Thoracic aorta (tissue), 2 donors: ENCODE measurements at regions not wholly inside any gene's neighbourhood (a gene's known extent, or its start where the extent isn't known, plus 50 kb on each side); places are given as distances from the start of the nearest gene placed in this dataset.

Source experiments
- ATAC-seq: fragments of 150-250 bp; one replicate; pipeline ENCODE4 v1.8.0; 2017; ENCODE audit warnings: low read depth; ENCODE audit not compliant: insufficient number of reproducible peaks, low FRiP score
- DNase-seq: peaks from one replicate; pipeline ENCODE4 v3.0.0-alpha.2; 2020; ENCODE audit warnings: low spot score
- H3K27ac ChIP-seq, 2 donors: fragments of 200-600 bp; sonication (generic); 1 replicate in 1 of 2; 2 replicates in 1 of 2; pipeline ENCODE4 v1.5.1; 2016; ENCODE audit warnings: mild to moderate bottlenecking in 2 of 2, moderate library complexity in 2 of 2
- H3K27me3 ChIP-seq: fragments of 200-600 bp; sonication (generic); replicated peaks from 2 replicates; pipeline ENCODE4 v1.6.0; 2016; ENCODE audit warnings: mild to moderate bottlenecking; ENCODE audit not compliant: insufficient read depth
- H3K36me3 ChIP-seq: fragments of 200-600 bp; sonication (generic); one replicate; pipeline ENCODE4 v1.5.1; 2016
- H3K4me1 ChIP-seq, 2 donors: fragments of 200-600 bp; sonication (generic); 1 replicate in 1 of 2; 2 replicates in 1 of 2; pipeline versions ENCODE4 v1.5.1 to v1.6.0; 2016; ENCODE audit warnings: low read depth in 2 of 2, mild to moderate bottlenecking in 1 of 2; ENCODE audit not compliant: control insufficient read depth in 1 of 2
- H3K4me3 ChIP-seq: fragments of 200-600 bp; sonication (generic); 2 replicates; pipeline ENCODE4 v1.5.1; 2016; ENCODE audit warnings: mild to moderate bottlenecking
- H3K9me3 ChIP-seq: fragments of 200-600 bp; sonication (generic); 2 replicates; pipeline ENCODE4 v1.5.1; 2016
- TF ChIP-seq, protein P1 (sequence below): fragments of 200-600 bp; sonication (generic); IDR thresholded peaks from one replicate; pipeline ENCODE4 v1.5.1; 2019; ENCODE audit warnings: antibody characterized with exemption

DNA sequence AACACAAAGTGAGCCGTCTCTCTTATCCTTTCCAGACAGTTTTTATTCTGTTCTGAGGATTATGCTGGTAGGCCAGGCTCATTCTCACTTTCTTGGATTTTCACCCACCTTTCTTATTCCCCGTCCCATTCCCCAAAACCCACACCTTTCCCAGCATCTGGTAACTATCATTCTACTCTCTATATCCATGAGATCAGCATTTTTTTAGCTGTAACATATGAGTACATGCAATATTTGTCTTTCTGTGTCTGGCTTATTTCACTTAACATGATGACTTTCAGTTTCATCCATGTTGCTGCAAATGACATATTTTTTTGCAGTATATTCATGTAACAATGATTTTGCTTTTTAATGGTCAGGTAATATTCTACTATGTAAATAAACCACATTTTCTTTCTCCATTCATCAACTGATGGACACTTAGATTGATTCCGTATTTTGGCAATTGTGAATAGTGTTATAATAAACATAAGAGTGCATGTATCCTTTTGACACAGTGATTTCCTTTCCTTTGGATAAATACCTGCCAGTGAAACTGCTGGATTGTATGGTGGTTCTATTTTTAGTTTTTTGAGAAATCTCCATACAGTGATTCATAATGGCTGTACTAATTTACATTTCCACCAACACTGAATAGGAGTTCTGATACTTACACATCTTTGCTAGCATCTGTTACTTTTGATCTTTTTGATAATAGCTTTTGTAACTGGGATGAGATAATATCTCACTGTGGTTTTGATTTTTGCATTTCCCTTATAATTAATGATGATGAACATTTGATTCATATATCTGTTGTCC is 289.3 kb downstream of the RPRM start:
- no peak overlapping the region for H3K27ac ChIP-seq
- TF ChIP-seq, protein P1, sequence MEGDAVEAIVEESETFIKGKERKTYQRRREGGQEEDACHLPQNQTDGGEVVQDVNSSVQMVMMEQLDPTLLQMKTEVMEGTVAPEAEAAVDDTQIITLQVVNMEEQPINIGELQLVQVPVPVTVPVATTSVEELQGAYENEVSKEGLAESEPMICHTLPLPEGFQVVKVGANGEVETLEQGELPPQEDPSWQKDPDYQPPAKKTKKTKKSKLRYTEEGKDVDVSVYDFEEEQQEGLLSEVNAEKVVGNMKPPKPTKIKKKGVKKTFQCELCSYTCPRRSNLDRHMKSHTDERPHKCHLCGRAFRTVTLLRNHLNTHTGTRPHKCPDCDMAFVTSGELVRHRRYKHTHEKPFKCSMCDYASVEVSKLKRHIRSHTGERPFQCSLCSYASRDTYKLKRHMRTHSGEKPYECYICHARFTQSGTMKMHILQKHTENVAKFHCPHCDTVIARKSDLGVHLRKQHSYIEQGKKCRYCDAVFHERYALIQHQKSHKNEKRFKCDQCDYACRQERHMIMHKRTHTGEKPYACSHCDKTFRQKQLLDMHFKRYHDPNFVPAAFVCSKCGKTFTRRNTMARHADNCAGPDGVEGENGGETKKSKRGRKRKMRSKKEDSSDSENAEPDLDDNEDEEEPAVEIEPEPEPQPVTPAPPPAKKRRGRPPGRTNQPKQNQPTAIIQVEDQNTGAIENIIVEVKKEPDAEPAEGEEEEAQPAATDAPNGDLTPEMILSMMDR: no peak
- no peak for DNase-seq
- no peaks in the 10 kb centered on the region for H3K27me3 ChIP-seq
- H3K9me3 ChIP-seq: peaks cover 9% of the 10 kb centered on the region
- no peaks in the 10 kb centered on the region for H3K4me1 ChIP-seq
- no peak overlapping the region for H3K4me3 ChIP-seq
- ATAC-seq: no peak
- H3K36me3 ChIP-seq: no peaks in the 10 kb centered on the region

DNA sequence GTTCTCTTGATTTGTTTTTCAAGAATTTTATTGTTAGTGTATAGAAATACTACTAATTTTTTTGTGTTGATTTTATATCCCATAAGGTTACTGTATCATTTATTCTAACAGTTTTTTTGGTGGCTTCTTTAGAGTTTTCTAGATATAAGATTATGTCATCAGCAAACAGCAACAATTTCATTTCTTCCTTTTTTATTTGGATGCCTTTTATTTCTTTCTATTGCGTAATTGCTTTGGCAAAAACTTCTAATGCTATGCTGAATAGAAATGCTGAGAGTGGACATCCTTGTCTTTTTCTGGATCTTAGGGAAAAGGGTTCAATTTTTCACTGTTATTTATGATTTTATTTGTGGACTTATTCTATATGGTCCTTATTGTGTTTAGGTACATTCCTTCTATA is 298.8 kb downstream of the RPRM start:
- H3K4me3 ChIP-seq: no peak overlapping the region
- no peak for ATAC-seq

DNA sequence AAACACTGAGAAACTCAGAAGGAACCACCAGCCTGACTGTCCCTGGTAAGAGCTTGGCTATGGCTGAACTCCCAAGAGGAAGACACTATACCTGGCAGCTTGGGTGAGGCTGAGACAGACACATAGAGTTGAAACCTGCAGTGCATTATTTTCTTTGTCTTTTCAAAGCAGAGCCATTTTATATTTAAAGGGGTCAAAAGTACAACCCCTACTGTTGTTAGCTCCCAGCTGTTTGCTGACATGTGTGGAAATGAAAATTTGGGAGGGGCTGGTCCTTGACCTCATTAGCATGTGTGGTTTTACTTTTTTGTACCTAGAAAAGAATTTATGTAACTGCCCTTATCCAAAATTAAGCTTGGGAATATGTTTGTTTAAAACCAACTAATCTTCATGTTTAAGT is 309.0 kb downstream of the RPRM start:
- Histone ChIP-seq H3K9me3 (no peaks in the 10 kb centered on the region), H3K4me1 (no peaks in the 10 kb centered on the region), H3K27ac (no peak overlapping the region), H3K36me3 (no peaks in the 10 kb centered on the region), H3K4me3 (no peak overlapping the region), H3K27me3 (no peaks in the 10 kb centered on the region)
- DNase-seq: no peak
- TF ChIP-seq, protein P1: no peak
- ATAC-seq: no peak

More for the DNA sequence above, 298.8 kb downstream of the RPRM start:
- H3K4me1 ChIP-seq: no peaks in the 10 kb centered on the region
- no peaks in the 10 kb centered on the region for H3K36me3 ChIP-seq
- DNase-seq: no peak
- H3K9me3 ChIP-seq: no peaks in the 10 kb centered on the region
- H3K27me3 ChIP-seq: no peaks in the 10 kb centered on the region
- H3K27ac ChIP-seq: no peak overlapping the region
- TF ChIP-seq, protein P1: no peak

DNA sequence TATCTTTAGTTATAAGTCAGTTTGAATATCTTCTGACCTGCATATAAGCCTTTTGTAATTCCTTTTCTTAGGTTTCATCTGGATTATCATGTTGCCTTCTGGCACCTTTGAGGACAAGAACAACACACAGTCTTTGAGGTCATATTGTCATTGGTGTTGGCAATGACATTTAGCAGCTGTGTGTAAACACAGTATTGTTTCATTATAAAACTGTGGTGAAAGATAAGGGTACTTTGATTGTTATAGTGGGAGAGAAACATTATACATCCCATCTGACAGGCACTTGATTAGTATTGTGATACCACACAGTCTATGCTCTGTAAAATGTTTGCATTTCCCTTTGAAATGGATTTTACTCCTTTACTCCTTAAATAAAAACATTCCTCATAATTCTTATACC is 313.5 kb downstream of the RPRM start:
- Histone ChIP-seq H3K4me1 (no peaks in the 10 kb centered on the region), H3K36me3 (no peaks in the 10 kb centered on the region), H3K4me3 (no peak overlapping the region), H3K27ac (no peak overlapping the region), H3K9me3 (no peaks in the 10 kb centered on the region), H3K27me3 (no peaks in the 10 kb centered on the region)
- TF ChIP-seq, protein P1: no peak
- no peak for DNase-seq
- no peak for ATAC-seq

DNA sequence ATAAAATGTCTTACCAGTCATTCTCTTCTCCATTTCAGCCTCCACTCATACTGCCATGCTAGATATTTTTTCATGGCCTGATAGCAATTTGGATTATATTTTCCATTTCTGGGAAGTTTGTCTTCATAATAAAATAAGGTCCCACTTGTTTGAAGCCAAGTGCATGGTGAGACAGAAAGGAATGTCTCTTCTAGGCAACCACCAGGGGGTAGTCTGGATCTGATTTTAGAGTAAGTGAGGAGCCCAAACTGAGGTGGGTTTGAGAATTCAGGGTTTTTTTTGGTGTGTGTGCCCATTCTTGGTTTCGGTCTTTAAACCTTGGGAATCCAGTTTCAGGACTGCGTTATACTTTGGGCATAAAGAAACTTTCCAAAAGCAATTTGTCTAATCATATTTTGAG is 315.5 kb downstream of the RPRM start:
- Histone ChIP-seq H3K9me3 (no peaks in the 10 kb centered on the region), H3K27ac (no peak overlapping the region), H3K4me1 (no peaks in the 10 kb centered on the region), H3K36me3 (no peaks in the 10 kb centered on the region), H3K27me3 (no peaks in the 10 kb centered on the region), H3K4me3 (no peak overlapping the region)
- ATAC-seq (no peak), DNase-seq (no peak)
- TF ChIP-seq, protein P1: no peak
